NCI-H2171 treated with DMSO at 0.1 percent for 48 hours (cell line): ENCODE measurements at regions not wholly inside any gene's neighbourhood (a gene's known extent, or its start where the extent isn't known, plus 50 kb on each side); places are given as distances from the start of the nearest gene placed in this dataset.
"Not testable (repeated sequence)": the region's sequence is repeated elsewhere in the genome, so short reads cannot be mapped to it uniquely, and the experiment has no call there.

Source experiments
- DNase-seq: peaks from one replicate; lab custom pipeline; 2025; lab: John Stamatoyannopoulos, UW

DNA sequence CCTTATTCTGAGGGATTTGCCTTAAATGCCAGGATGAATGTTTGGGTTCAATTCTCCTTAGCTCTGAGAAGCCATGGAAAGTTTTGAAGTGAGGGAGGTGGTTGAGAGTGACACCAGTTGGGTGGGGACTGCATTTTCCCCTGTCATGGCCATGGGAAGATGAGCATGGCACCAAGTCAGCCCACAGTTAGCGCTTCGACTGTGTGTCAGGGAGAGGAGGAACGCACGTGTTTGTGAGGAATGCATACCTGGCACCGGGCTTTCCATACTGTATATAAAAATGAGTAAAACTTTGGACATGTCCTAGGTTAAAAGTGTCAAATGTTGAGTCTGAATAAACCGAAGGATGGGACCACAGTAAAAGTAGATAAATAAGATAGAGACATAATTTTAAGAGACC is 187.5 kb upstream of the KL start:
- no peak for DNase-seq

DNA sequence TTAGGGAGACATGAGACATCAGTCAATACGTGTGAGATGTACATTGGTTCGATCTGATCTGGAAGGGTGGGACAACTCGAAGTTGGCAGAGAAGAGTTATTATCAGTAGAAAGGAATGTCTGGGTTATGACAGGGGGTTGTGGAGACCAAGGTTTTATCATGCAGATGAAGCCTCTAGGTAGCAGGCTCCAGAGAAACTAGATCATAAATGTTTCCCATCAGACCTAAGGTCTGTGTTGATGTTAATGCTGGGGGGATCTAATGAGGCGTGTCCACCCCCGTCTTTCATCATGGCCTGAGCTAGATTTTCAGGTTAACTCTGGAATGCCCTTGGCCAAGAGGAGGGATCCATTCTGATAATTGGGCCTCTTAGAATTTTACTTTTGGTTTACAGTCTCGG is 187.0 kb upstream of the KL start:
- no peak for DNase-seq

- DNase-seq, result no peak
Measured at GRCh38 chr13:32829676-32830335, 186.4 kb upstream of the KL start.

DNA sequence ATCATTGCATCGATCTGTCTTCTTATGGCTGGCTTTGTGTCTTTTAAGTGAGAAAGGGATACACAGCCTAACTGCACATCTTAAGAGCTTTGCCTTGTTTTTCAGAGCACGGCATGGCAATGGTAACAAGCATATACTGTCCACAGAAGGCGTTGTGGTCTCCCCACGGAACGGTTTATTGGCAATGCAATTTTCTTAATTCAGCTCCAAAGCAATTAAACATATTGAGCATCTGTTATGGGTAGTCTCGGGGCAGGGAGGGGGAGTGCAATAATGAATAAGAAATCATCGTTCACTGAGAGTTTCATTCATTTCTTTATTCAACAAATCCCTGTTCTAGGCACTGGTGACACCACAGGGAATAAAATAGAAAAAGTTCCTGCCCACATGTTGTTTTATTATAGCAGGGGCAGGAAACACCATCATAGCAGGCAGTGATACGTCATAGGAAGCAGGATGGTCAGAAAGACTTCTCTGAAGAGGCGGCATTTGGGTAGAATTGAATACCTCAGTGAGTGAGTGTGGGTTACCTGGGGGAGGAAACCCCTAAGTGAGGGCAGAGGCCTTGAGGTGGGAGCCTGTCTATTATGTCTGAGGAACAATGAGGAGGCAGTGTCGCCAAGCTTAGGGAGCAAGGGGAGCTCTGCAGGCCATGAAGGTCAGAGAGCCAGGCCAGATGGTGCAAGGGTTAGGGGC is 185.7 kb upstream of the KL start:
- DNase-seq, result no peak

DNA sequence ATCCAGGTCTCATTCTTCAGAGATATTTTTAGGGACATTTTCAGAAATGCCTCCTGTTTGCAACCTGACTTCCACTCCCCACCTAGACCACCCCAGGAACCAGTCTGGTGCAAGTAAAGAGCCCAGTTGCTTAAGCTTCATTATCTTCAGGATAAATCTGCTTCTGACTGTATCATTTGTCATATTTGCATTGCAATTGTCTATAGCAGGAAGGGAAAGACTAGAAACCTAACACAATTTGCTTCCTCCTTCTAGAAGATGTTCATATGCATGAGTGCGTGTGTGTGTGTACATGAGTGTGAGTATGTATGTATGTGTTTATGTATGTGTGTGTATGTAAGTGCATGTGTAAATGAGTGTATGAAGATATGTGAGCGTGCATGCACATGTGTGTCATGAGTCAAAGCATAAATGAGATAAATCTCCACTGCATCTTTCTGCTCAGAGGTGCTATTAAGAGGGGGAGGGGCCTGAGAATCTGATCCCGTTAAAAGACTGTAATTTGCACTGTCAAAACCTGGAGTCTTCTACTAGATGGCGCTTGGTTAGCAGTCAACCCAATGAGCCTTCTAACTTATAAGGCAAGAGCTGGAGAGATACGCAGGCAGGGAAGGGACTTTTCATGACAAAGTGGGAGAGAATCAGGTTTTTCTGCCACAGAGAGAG is 178.8 kb upstream of the KL start:
- DNase-seq, result no peak

GRCh38 chr13:32837973-32838927 is 178.0 kb upstream of the KL start:
- DNase-seq, result no peak

- DNase-seq, result no peak
Measured at GRCh38 chr13:32838945-32839344, 177.3 kb upstream of the KL start.

GRCh38 chr13:32840113-32840512 is 176.1 kb upstream of the KL start:
- DNase-seq, result no peak

GRCh38 chr13:32840989-32841713 is 175.1 kb upstream of the KL start:
- DNase-seq, result no peak

- no peak for DNase-seq
Measured at GRCh38 chr13:32845952-32846950, 170.0 kb upstream of the KL start.

DNA sequence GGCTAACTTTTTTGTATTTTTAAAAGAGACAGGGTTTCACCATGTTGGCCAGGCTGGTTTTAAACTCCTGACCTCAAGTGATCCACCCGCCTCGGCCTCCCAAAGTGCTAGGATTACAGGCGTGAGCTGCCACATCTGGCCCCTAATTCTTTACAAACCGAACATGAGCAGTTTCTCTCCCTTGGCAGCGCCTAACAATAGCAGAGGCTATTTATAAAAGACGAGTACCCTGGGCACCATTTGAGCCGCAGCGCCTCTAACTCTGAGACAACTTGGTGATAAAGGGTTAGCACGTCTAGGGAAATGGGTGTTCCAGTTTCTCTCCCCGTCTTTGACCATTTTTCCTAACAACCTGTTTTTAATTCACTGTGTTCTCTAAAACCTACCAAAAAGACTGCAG is 168.2 kb upstream of the KL start:
- DNase-seq, result not testable (repeated sequence)

GRCh38 chr13:32849369-32849768 is 166.9 kb upstream of the KL start:
- no peak for DNase-seq

DNA sequence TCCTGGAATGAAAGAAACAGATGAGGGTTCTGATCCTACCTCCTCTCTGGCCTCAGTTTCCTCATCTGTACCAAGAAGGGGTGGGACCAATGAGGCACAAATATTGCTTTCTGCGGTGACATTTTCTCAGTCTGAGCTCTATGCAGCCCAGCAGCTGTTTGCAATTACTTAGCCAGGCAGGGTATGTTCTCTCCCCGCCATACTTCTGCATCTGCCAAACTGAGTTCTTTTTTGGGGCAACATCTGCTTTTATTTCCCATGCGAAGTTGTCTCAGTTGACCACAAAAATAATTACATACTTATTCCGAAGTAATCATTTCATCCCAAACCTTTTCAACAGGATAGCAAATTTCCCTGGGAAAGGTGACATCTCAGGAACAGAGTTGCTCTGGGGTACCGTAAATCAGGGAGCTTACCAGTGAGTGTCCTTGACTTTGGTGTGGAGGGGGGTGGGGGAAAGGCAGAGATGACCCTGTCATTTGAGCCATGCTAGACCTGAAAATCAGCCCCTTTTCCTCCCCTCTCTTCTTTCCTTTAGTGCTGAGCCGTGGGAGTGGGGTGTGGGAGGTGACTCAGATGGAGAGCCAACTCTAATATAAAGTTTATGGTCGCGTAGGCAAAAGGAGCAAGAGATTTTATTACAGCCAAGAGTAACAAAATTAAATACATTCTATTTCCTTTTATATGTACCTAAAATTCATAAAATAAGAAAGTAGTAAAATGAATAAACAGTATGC is 165.7 kb upstream of the KL start:
- DNase-seq, result no peak

DNA sequence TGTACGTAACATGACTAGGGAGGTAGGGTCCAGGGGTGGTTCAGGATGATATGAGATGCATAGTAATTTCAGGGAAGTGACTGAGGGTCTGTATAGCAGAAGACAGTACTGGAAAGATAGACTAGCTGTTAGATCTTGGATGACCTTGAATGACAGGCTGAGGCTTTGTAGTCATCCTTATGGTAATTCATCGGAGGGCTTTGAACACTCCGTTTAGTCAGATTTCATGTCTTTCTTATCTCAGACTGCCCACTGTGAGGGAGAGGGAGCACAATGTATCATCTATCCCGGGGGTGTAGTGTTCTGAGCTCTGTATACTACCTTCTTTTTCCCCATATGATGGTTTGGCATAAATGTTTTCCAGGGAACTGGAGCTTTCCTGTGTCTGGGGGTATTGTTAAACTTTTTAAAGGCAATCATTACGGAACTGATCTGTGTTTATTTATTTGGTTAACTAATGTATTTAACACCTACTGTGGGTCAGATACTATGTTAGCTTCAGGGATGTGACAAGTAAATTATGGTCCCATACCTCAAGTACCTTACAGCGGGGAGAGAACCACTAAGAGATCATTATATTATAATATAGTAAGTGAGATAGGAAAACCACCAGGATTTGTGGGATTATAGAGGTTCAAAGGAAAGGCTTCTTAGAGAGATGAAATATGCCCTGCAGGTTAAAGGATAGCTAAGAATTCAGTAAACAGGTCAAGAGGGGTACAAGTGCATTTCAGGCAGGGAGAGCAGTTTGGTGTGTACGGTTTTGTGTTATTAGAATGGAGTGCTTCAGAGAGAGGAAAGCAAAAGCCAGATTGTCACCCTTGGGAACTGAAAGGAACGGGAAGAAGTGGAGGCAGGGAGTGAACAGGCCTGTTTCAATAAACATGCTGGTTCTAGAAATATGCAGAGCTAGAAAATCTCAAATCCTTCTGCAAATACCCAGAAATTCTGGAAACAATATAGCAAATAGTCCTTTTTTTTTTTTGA is 164.8 kb upstream of the KL start:
- DNase-seq, result no peak

DNA sequence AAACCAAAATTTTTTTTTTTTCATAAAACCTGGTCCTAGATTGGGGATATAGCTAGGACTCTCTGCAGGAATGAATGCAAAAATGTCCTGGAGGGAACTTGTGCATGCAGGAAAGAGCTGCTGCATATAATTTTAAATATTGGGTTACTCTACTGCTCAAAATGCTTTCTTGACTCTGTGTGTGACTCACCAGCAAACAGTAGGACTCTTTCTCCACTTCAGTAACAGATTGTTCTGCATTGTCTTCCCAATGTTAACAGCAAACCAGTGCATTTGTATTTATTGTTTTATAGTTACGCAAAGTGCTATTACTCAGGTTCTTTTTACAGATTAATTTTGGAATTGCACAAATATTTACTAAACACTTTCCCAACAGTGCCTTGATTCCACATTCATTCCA is 163.7 kb upstream of the KL start:
- DNase-seq, result no peak

GRCh38 chr13:32857077-32857476 is 159.1 kb upstream of the KL start:
- DNase-seq, result no peak

DNA sequence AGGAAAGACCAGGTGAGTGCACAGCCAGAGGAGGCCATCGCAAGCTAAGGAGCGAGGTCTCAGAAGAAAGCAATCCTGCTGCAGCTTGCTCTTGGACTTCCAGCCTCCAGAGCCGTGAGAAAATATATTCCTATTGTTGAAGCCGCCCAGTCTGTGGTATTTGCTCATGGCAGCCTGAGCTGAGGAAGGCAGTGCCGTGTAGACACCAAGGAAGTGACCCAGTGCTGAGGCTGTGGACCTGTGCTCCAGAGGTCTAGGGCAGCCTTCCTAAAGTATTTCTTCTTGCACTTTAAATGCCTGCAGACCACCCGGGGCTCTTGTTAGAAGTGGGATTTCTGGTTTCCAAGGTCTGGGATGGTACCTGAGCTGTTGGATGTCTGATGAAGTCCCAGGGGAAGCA is 158.5 kb upstream of the KL start:
- no peak for DNase-seq

DNA sequence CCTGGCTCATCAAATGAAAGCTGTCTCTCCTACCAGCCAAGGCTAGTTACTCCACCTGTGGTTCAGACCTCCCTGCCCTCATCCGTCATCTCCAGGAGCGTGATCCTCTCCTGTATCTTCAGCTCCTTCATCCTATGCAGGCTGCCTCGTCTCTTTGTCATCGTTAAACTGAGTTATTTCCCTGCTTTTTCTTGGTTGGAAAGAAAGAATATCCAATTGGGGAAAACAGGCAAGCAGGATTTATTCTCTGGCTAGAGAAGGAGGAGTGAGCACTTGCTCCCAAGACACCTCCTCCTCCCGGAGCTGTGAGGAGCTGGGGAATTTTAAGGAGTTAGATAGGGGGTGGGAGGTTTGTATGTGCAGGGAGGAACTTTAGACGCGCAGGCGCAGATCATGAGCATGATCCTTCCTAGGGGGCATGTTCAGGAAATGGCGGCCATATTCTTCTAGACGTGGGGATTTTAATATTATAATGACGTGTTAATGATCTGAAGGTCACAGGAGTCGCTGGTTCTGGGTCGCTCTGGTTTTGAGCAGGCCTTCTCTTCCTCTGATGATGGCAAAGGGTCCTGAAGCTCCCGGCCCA is 156.4 kb upstream of the KL start:
- no peak for DNase-seq
